GM18505 (cell line): ENCODE measurements at regions not wholly inside any gene's neighbourhood (a gene's known extent, or its start where the extent isn't known, plus 50 kb on each side); places are given as distances from the start of the nearest gene placed in this dataset.
"Not testable (repeated sequence)": the region's sequence is repeated elsewhere in the genome, so short reads cannot be mapped to it uniquely, and the experiment has no call there.

ENCODE experiments used
- ATAC-seq: cut with Tn5 transposase; IDR thresholded peaks from one replicate; pipeline ENCODE4 v1.9.1; 2021; ENCODE audit not compliant: unreplicated experiment
- POLR2A ChIP-seq: IDR thresholded peaks from 4 replicates; pipeline ENCODE4 v1.6.1; 2011; ENCODE audit warnings: borderline replicate concordance; ENCODE audit not compliant: insufficient read depth, insufficient read length; ENCODE audit errors: extremely low read depth

GRCh38 chr4:100935090-100935489, 412.2 kb downstream of the PPP3CA start:
- no peak for TF ChIP-seq POLR2A
- no peak for ATAC-seq

- ATAC-seq: no peak
- TF ChIP-seq POLR2A: no peak
Observed at GRCh38 chr4:100933628-100934027, 413.7 kb downstream of the PPP3CA start.

DNA sequence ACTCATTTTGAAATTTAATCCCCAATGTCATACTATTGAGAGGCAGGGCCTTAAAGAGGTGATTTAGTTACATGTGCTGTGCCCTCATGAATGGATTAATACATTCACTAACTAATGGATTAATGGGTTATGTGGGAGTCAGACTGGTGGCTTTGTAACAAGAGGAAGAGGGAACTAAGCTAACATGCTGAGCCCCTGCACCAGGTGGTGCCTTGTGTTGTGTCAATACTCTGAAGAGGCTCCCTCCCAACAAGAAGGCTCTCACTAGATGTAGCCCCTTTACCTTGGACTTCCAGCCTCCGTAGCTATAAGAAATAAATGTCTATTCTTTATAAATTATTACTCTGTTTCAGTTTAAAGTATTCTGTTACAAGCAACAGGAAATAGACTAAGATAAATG, 411.9 kb upstream of the EMCN start:
- no peak for ATAC-seq
- TF ChIP-seq POLR2A: no peak

DNA sequence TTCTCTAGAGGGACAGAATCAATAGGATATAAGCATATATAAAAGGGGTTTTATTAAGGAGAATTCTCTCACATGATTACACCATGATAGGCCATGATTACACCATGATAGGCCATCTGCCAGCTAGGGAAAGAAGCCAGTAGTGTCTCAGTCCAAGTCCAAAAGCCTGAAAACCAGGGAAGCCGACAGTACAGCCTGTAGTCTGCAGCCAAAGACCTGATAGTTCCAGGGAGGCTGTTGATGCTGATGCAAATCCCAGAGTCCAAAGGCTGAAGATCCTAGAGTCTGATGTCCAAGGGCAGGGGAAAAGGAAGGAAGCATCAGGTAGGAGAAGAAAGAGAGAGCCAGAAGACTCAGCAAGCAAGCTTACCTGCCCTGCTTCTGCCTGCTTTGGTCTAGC, 411.3 kb upstream of the EMCN start:
- ATAC-seq: no peak
- TF ChIP-seq POLR2A: no peak

- no peak for TF ChIP-seq POLR2A
- no peak for ATAC-seq
Observed at GRCh38 chr4:100926039-100926717, 408.4 kb upstream of the EMCN start.

- TF ChIP-seq POLR2A: no peak
- ATAC-seq: no peak
Observed at GRCh38 chr4:100913685-100914084, 395.9 kb upstream of the EMCN start.

- no peak for ATAC-seq
- TF ChIP-seq POLR2A: no peak
Observed at GRCh38 chr4:100908540-100908939, 390.7 kb upstream of the EMCN start.

GRCh38 chr4:100907465-100908454, 389.9 kb upstream of the EMCN start:
- no peak for ATAC-seq

DNA sequence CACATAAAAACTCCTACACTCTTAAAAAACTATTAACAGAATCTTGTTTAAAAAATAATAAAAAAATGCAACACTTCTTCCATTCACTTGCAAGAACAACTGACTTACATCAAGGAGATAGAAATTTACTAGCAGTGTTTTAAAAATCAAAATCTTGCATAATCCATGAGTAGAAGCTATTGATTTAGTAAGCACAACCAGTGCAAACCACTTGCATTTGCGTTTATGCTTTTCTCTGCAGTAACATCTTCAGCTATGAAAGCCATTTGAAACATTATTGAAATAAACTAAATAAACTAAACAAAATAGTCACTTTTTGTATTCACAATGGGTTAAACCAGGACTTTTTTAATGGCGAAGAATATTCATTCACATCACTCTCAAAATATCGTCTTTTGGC, 389.2 kb upstream of the EMCN start:
- no peak for ATAC-seq
- TF ChIP-seq POLR2A: no peak

More at GRCh38 chr4:100907465-100908454, 389.9 kb upstream of the EMCN start:
- TF ChIP-seq POLR2A: no peak

DNA sequence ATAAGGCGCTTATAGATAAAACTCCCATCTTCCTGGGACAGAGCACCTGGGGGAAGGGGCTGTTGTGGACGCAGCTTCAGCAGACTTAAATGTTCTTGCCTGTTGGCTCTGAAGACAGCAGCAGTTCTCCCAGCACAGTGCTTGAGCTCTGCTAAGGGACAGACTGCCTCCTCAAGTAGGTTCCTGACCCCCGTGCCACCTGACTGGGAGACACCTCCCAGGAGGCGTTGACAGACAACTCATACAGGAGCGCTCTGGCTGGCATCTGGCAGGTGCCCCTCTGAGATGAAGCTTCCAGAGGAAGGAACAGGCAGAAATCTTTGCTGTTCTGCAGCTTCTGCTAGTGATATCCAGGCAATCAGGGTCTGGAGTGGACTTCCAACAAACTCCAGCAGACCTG, 383.1 kb upstream of the EMCN start:
- ATAC-seq: not testable (repeated sequence)

- TF ChIP-seq POLR2A: no peak
- ATAC-seq: no peak
Observed at GRCh38 chr4:100900134-100900533, 382.3 kb upstream of the EMCN start.

DNA sequence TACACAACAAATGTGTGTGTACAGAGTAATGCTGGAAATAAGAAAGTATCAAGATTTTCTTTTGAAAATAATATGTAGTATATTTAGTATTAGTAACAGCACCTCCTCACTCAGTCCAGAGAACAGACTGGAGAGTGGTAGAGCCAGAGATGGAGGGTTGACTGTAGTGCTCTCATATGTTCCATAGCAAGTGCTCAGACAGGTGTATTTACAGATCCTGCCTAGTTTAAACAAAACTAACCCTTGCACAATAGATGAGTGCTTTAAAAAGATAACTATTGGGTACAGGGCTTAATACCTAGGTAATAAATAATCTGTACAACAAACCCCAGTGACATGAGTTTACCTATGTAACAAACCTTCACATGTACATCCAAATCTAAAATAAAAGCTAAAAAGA, 381.0 kb upstream of the EMCN start:
- ATAC-seq: no peak
- TF ChIP-seq POLR2A: no peak

DNA sequence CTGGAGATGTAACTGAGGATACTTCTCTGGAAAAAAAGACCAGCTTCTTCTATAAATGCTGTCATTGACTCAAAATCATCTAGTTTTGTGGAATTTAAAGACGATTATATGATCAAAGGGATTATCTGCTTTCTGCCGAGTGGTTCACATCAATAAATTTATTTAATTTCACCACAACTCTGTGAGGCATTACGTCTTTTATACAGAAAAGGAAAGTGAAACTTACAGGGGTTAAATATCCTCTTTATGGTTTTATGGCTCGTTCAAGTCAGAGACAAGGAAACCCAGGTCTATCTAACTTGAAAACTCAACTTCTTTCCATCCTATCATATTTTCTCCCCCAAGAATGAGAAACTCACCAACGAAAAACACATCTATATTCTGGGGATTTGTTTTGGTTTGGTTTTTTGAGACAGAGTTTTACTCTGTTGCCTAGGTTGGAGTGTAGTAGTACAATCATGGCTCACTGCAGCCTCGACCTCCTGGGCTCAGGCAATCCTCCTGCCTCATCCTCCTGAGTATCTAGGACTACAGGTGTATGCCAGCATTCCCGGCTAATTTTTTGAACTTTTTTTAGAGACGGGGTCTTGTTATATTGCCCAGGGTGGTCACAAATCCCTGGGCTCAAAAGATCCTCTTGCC, 377.9 kb upstream of the EMCN start:
- ATAC-seq: peak; percentile 84
- no peak for TF ChIP-seq POLR2A
